Epithelial cell of proximal tubule (primary cell): ENCODE measurements at regions not wholly inside any gene's neighbourhood (a gene's known extent, or its start where the extent isn't known, plus 50 kb on each side); places are given as distances from the start of the nearest gene placed in this dataset.
"Not testable (repeated sequence)": the region's sequence is repeated elsewhere in the genome, so short reads cannot be mapped to it uniquely, and the experiment has no call there.

Experiments used
- DNase-seq: peaks from one replicate; pipeline ENCODE4 v3.0.0-alpha.2; 2011; ENCODE audit warnings: low read depth
- H3K4me3 ChIP-seq: 2 replicates; pipeline ENCODE4 v1.5.1; 2011; ENCODE audit warnings: low read depth, mild to moderate bottlenecking, low read length
- CTCF ChIP-seq: conservative IDR thresholded peaks from 2 replicates; pipeline ENCODE4 v1.5.1; 2012; ENCODE audit warnings: low read depth, mild to moderate bottlenecking, low read length

- DNase-seq: no peak
- no peak for TF ChIP-seq CTCF
- no peak overlapping the region for H3K4me3 ChIP-seq
These were observed 143.7 kb upstream of the CDH7 start for GRCh38 chr18:65607161-65607560.

- no peak for TF ChIP-seq CTCF
- H3K4me3 ChIP-seq: no peak overlapping the region
- no peak for DNase-seq
These were observed 144.2 kb upstream of the CDH7 start for GRCh38 chr18:65606551-65607130.

- H3K4me3 ChIP-seq, DNase-seq: not testable (repeated sequence)
These were observed 145.5 kb upstream of the CDH7 start for GRCh38 chr18:65605352-65605751.

GRCh38 chr18:65601775-65602174 lies 149.0 kb upstream of the CDH7 start:
- no peak for TF ChIP-seq CTCF
- DNase-seq: no peak
- H3K4me3 ChIP-seq: no peak overlapping the region

GRCh38 chr18:65592435-65592834 lies 158.4 kb upstream of the CDH7 start:
- H3K4me3 ChIP-seq: no peak overlapping the region
- no peak for TF ChIP-seq CTCF
- DNase-seq: no peak

GRCh38 chr18:65587491-65587890 lies 163.3 kb upstream of the CDH7 start:
- no peak for TF ChIP-seq CTCF
- no peak overlapping the region for H3K4me3 ChIP-seq
- no peak for DNase-seq

GRCh38 chr18:65582094-65582493 lies 168.7 kb upstream of the CDH7 start:
- not testable (repeated sequence) for DNase-seq, H3K4me3 ChIP-seq

GRCh38 chr18:65568866-65569265 lies 181.9 kb upstream of the CDH7 start:
- DNase-seq: no peak
- TF ChIP-seq CTCF: no peak
- no peak overlapping the region for H3K4me3 ChIP-seq
